ENCODE measurements at regions not wholly inside any gene's neighbourhood (a gene's known extent, or its start where the extent isn't known, plus 50 kb on each side); places are given as distances from the start of the nearest gene placed in this dataset.

- Histone ChIP-seq H3K4me1 (ENCODE audit: control insufficient read depth in 1 of 2, extremely low read depth in 1 of 2, insufficient read depth in 2 of 2, low read length in 2 of 2) (no peaks in the 10 kb centered on the region), H3K27ac (ENCODE audit: low read length) (no peak overlapping the region), H3K36me3 (ENCODE audit: control insufficient read depth in 2 of 2, extremely low read depth in 1 of 2, insufficient read depth in 1 of 2, low read length in 1 of 2) (no peaks in the 10 kb centered on the region), H3K27me3 (replicated peaks in 1 of 2; ENCODE audit: control insufficient read depth in 2 of 2, extremely low read depth in 1 of 2, insufficient read depth in 2 of 2, low read length in 1 of 2) (peaks cover 0 to 37% of the 10 kb centered on the region in 2 experiments), H3K9me3 (no peaks in the 10 kb centered on the region), H3K4me3 (ENCODE audit: control insufficient read depth in 1 of 2, extremely low read depth in 1 of 2, low read length in 1 of 2) (no peak overlapping the region)
- Mint-ChIP-seq H3K4me1 (no peaks in the 10 kb centered on the region), H3K4me3 (no peak overlapping the region), H3K9me3 (no peaks in the 10 kb centered on the region), H3K36me3 (no peaks in the 10 kb centered on the region), H3K27me3 (peaks cover 15 to 30% of the 10 kb centered on the region in 2 donors), H3K27ac (no peak overlapping the region)
- DNase-seq, result no peak
- ChIA-PET CTCF (no interaction called here), POLR2A (no interaction called here)
- no peak for ATAC-seq (replicated peaks in 1 of 4)
- WGBS (ENCODE audit: insufficient coverage), result 67% methylated on average over 1 of the region's 4 CpGs
These were observed 149.3 kb downstream of the FOXL1 start for GRCh38 chr16:86727632-86728031.

GRCh38 chr16:86729686-86730085, 151.3 kb downstream of the FOXL1 start:
- ChIA-PET POLR2A (no interaction called here), CTCF (no interaction called here)
- Histone ChIP-seq H3K27ac (ENCODE audit: low read length) (no peak overlapping the region), H3K9me3 (no peaks in the 10 kb centered on the region), H3K36me3 (ENCODE audit: control insufficient read depth in 2 of 2, extremely low read depth in 1 of 2, insufficient read depth in 1 of 2, low read length in 1 of 2) (no peaks in the 10 kb centered on the region), H3K4me1 (ENCODE audit: control insufficient read depth in 1 of 2, extremely low read depth in 1 of 2, insufficient read depth in 2 of 2, low read length in 2 of 2) (no peaks in the 10 kb centered on the region), H3K27me3 (replicated peaks in 1 of 2; ENCODE audit: control insufficient read depth in 2 of 2, extremely low read depth in 1 of 2, insufficient read depth in 2 of 2, low read length in 1 of 2) (peaks cover 4 to 48% of the 10 kb centered on the region in 2 experiments), H3K4me3 (ENCODE audit: control insufficient read depth in 1 of 2, extremely low read depth in 1 of 2, low read length in 1 of 2) (no peak overlapping the region)
- 91% methylated on average over 6 of the region's 8 CpGs for WGBS (ENCODE audit: insufficient coverage)
- ATAC-seq (replicated peaks in 1 of 4) (no peak), DNase-seq (no peak)
- H3K9me3 Mint-ChIP-seq, result no peaks in the 10 kb centered on the region
- peaks cover 19 to 39% of the 10 kb centered on the region in 2 donors for H3K27me3 Mint-ChIP-seq
- H3K36me3 Mint-ChIP-seq, result no peaks in the 10 kb centered on the region
- H3K4me3 Mint-ChIP-seq, result no peak overlapping the region
- no peaks in the 10 kb centered on the region for H3K4me1 Mint-ChIP-seq
- H3K27ac Mint-ChIP-seq, result no peak overlapping the region

GRCh38 chr16:86730086-86730485, 151.7 kb downstream of the FOXL1 start:
- DNase-seq (no peak), ATAC-seq (replicated peaks in 1 of 4) (no peak)
- 80% methylated on average over 1 of the region's 5 CpGs for WGBS (ENCODE audit: insufficient coverage)
- ChIA-PET POLR2A (no interaction called here), CTCF (no interaction called here)
- no peaks in the 10 kb centered on the region for H3K9me3 ChIP-seq
- no peak overlapping the region for H3K4me3 ChIP-seq (ENCODE audit: control insufficient read depth in 1 of 2, extremely low read depth in 1 of 2, low read length in 1 of 2)
- H3K36me3 ChIP-seq (ENCODE audit: control insufficient read depth in 2 of 2, extremely low read depth in 1 of 2, insufficient read depth in 1 of 2, low read length in 1 of 2), result no peaks in the 10 kb centered on the region
- Mint-ChIP-seq H3K27me3 (peaks cover 19 to 43% of the 10 kb centered on the region in 2 donors), H3K4me1 (no peaks in the 10 kb centered on the region), H3K9me3 (no peaks in the 10 kb centered on the region), H3K36me3 (no peaks in the 10 kb centered on the region), H3K4me3 (no peak overlapping the region), H3K27ac (no peak overlapping the region)
- no peak overlapping the region for H3K27ac ChIP-seq (ENCODE audit: low read length)
- no peaks in the 10 kb centered on the region for H3K4me1 ChIP-seq (ENCODE audit: control insufficient read depth in 1 of 2, extremely low read depth in 1 of 2, insufficient read depth in 2 of 2, low read length in 2 of 2)
- peaks cover 4 to 52% of the 10 kb centered on the region in 2 experiments for H3K27me3 ChIP-seq (replicated peaks in 1 of 2; ENCODE audit: control insufficient read depth in 2 of 2, extremely low read depth in 1 of 2, insufficient read depth in 2 of 2, low read length in 1 of 2)

GRCh38 chr16:86730597-86730996, 152.2 kb downstream of the FOXL1 start:
- Histone ChIP-seq H3K4me1 (ENCODE audit: control insufficient read depth in 1 of 2, extremely low read depth in 1 of 2, insufficient read depth in 2 of 2, low read length in 2 of 2) (no peaks in the 10 kb centered on the region), H3K27me3 (replicated peaks in 1 of 2; ENCODE audit: control insufficient read depth in 2 of 2, extremely low read depth in 1 of 2, insufficient read depth in 2 of 2, low read length in 1 of 2) (peaks cover 4 to 54% of the 10 kb centered on the region in 2 experiments), H3K36me3 (ENCODE audit: control insufficient read depth in 2 of 2, extremely low read depth in 1 of 2, insufficient read depth in 1 of 2, low read length in 1 of 2) (no peaks in the 10 kb centered on the region), H3K9me3 (no peaks in the 10 kb centered on the region), H3K4me3 (ENCODE audit: control insufficient read depth in 1 of 2, extremely low read depth in 1 of 2, low read length in 1 of 2) (no peak overlapping the region), H3K27ac (ENCODE audit: low read length) (no peak overlapping the region)
- Mint-ChIP-seq H3K27me3 (peaks cover 19 to 43% of the 10 kb centered on the region in 2 donors), H3K27ac (no peak overlapping the region), H3K36me3 (no peaks in the 10 kb centered on the region), H3K9me3 (no peaks in the 10 kb centered on the region), H3K4me1 (no peaks in the 10 kb centered on the region), H3K4me3 (no peak overlapping the region)
- WGBS (ENCODE audit: insufficient coverage), result 0% methylated on average over 1 of the region's 12 CpGs
- DNase-seq, result no peak
- ATAC-seq (replicated peaks in 1 of 4), result no peak
- ChIA-PET CTCF (no interaction called here), POLR2A (no interaction called here)

GRCh38 chr16:86732621-86733295, 154.4 kb downstream of the FOXL1 start:
- H3K4me3 Mint-ChIP-seq, result no peak overlapping the region
- 39% methylated on average over 20 of the region's 28 CpGs for WGBS (ENCODE audit: insufficient coverage)
- CTCF ChIA-PET, result no interaction called here

GRCh38 chr16:86733546-86734254, 155.4 kb downstream of the FOXL1 start:
- H3K4me1 ChIP-seq (ENCODE audit: control insufficient read depth in 1 of 2, extremely low read depth in 1 of 2, insufficient read depth in 2 of 2, low read length in 2 of 2), result no peaks in the 10 kb centered on the region
- no peak overlapping the region for H3K4me3 Mint-ChIP-seq
- no peaks in the 10 kb centered on the region for H3K9me3 Mint-ChIP-seq
- ATAC-seq (replicated peaks in 1 of 4) (no peak), DNase-seq (no peak)
- H3K4me1 Mint-ChIP-seq, result no peaks in the 10 kb centered on the region
- H3K27me3 Mint-ChIP-seq, result peaks cover 24 to 52% of the 10 kb centered on the region in 2 donors
- H3K36me3 ChIP-seq (ENCODE audit: control insufficient read depth in 2 of 2, extremely low read depth in 1 of 2, insufficient read depth in 1 of 2, low read length in 1 of 2), result no peaks in the 10 kb centered on the region
- H3K27ac ChIP-seq (ENCODE audit: low read length), result no peak overlapping the region
- POLR2A ChIA-PET, result no interaction called here
- no peaks in the 10 kb centered on the region for H3K9me3 ChIP-seq
- 53% methylated on average over 26 of the region's 27 CpGs for WGBS (ENCODE audit: insufficient coverage)
- CTCF ChIA-PET, result no interaction called here
- H3K36me3 Mint-ChIP-seq, result no peaks in the 10 kb centered on the region
- no peak overlapping the region for H3K4me3 ChIP-seq (ENCODE audit: control insufficient read depth in 1 of 2, extremely low read depth in 1 of 2, low read length in 1 of 2)
- peak overlapping the region in 1 of 2 donors; percentile 27 for H3K27ac Mint-ChIP-seq
- peaks cover 4 to 58% of the 10 kb centered on the region in 2 experiments for H3K27me3 ChIP-seq (replicated peaks in 1 of 2; ENCODE audit: control insufficient read depth in 2 of 2, extremely low read depth in 1 of 2, insufficient read depth in 2 of 2, low read length in 1 of 2)

More at GRCh38 chr16:86732621-86733295, 154.4 kb downstream of the FOXL1 start:
- Histone ChIP-seq H3K27me3 (replicated peaks in 1 of 2; ENCODE audit: control insufficient read depth in 2 of 2, extremely low read depth in 1 of 2, insufficient read depth in 2 of 2, low read length in 1 of 2) (peaks cover 4 to 62% of the 10 kb centered on the region in 2 experiments), H3K4me1 (ENCODE audit: control insufficient read depth in 1 of 2, extremely low read depth in 1 of 2, insufficient read depth in 2 of 2, low read length in 2 of 2) (no peaks in the 10 kb centered on the region), H3K27ac (ENCODE audit: low read length) (no peak overlapping the region), H3K36me3 (ENCODE audit: control insufficient read depth in 2 of 2, extremely low read depth in 1 of 2, insufficient read depth in 1 of 2, low read length in 1 of 2) (no peaks in the 10 kb centered on the region), H3K4me3 (ENCODE audit: control insufficient read depth in 1 of 2, extremely low read depth in 1 of 2, low read length in 1 of 2) (no peak overlapping the region), H3K9me3 (no peaks in the 10 kb centered on the region)
- DNase-seq, result no peak
- Mint-ChIP-seq H3K4me1 (no peaks in the 10 kb centered on the region), H3K27ac (no peak overlapping the region), H3K27me3 (peaks cover 20 to 49% of the 10 kb centered on the region in 2 donors), H3K36me3 (no peaks in the 10 kb centered on the region), H3K9me3 (no peaks in the 10 kb centered on the region)
- POLR2A ChIA-PET, result no interaction called here
- ATAC-seq (replicated peaks in 1 of 4), result no peak

Data from T-cell (primary cell).